Activated CD8-positive, alpha-beta T cell treated with anti-CD3 and anti-CD28 coated beads for 36 hours (primary cell): ENCODE measurements at regions not wholly inside any gene's neighbourhood (a gene's known extent, or its start where the extent isn't known, plus 50 kb on each side); places are given as distances from the start of the nearest gene placed in this dataset.
"Not testable (repeated sequence)": the region's sequence is repeated elsewhere in the genome, so short reads cannot be mapped to it uniquely, and the experiment has no call there.

Experiments used
- ATAC-seq: fragments of 200-7000 bp; cut with Tn5 transposase; one replicate; pipeline ENCODE4 v1.10.0; 2021; ENCODE audit warnings: mild to moderate bottlenecking, moderate library complexity
- CTCF ChIA-PET: fragments of 350-600 bp; sonication (Branson Sonifier 250); formaldehyde crosslinking; loops from one replicate; lab custom pipeline; 2021; ENCODE audit warnings: antibody characterized with exemption; lab: Charles Lee
- POLR2A ChIA-PET: fragments of 350-600 bp; sonication (Branson Sonifier 250); formaldehyde crosslinking; loops from one replicate; lab custom pipeline; 2021; ENCODE audit warnings: antibody characterized with exemption; lab: Charles Lee
- DNase-seq: peaks from one replicate; pipeline ENCODE4 v3.0.0-alpha.2; 2020
- H3K27ac Mint-ChIP-seq: one replicate; pipeline ENCODE4 v1.8.0; 2021; ENCODE audit warnings: mild to moderate bottlenecking, mixed read lengths
- H3K27me3 Mint-ChIP-seq: one replicate; pipeline ENCODE4 v1.8.0; 2021; ENCODE audit warnings: mixed read lengths
- H3K36me3 Mint-ChIP-seq: one replicate; pipeline ENCODE4 v1.8.0; 2021; ENCODE audit warnings: low read depth, mixed read lengths
- H3K4me1 Mint-ChIP-seq: one replicate; pipeline ENCODE4 v1.8.0; 2021; ENCODE audit warnings: low read depth, mixed read lengths
- H3K4me3 Mint-ChIP-seq: one replicate; pipeline ENCODE4 v1.8.0; 2021; ENCODE audit warnings: mild to moderate bottlenecking, moderate library complexity, mixed read lengths
- H3K9me3 Mint-ChIP-seq: one replicate; pipeline ENCODE4 v1.8.0; 2021; ENCODE audit warnings: mixed read lengths
- CTCF ChIP-seq: fragments of 200-600 bp; IDR thresholded peaks from one replicate; pipeline ENCODE4 v1.8.0; 2022; ENCODE audit warnings: antibody characterized with exemption, mild to moderate bottlenecking
- intact Hi-C: fragments of 100-400 bp; cut with micrococcal nuclease; formaldehyde crosslinking; loops from one replicate; pipeline ENCODE4 v1.10.0; 2022

- H3K4me1 Mint-ChIP-seq, POLR2A ChIA-PET, ATAC-seq: not testable (repeated sequence)
Observed at GRCh38 chr1:144140243-144140642, 168.5 kb upstream of the FAM72C start.

GRCh38 chr1:144105006-144105405 lies 133.2 kb upstream of the FAM72C start:
- H3K9me3 Mint-ChIP-seq, DNase-seq, POLR2A ChIA-PET, H3K27ac Mint-ChIP-seq, H3K36me3 Mint-ChIP-seq, H3K4me1 Mint-ChIP-seq, ATAC-seq, H3K4me3 Mint-ChIP-seq, intact Hi-C loops, H3K27me3 Mint-ChIP-seq, CTCF ChIA-PET: not testable (repeated sequence)

More at GRCh38 chr1:144140243-144140642, 168.5 kb upstream of the FAM72C start:
- H3K27ac Mint-ChIP-seq, H3K36me3 Mint-ChIP-seq, CTCF ChIA-PET, intact Hi-C loops, DNase-seq, H3K4me3 Mint-ChIP-seq, H3K9me3 Mint-ChIP-seq, H3K27me3 Mint-ChIP-seq: not testable (repeated sequence)

GRCh38 chr1:144104000-144104677 lies 132.4 kb upstream of the FAM72C start:
- peak; percentile 28 for DNase-seq
- H3K27me3 Mint-ChIP-seq, H3K4me1 Mint-ChIP-seq, H3K27ac Mint-ChIP-seq, ATAC-seq, intact Hi-C loops, H3K9me3 Mint-ChIP-seq, CTCF ChIA-PET, POLR2A ChIA-PET, H3K4me3 Mint-ChIP-seq, H3K36me3 Mint-ChIP-seq: not testable (repeated sequence)

- ATAC-seq: not testable (repeated sequence)
Observed at GRCh38 chr1:144103156-144103880, 131.5 kb upstream of the FAM72C start.

GRCh38 chr1:144102046-144102745 lies 130.4 kb upstream of the FAM72C start:
- intact Hi-C loops, ATAC-seq: not testable (repeated sequence)

More at GRCh38 chr1:144103156-144103880, 131.5 kb upstream of the FAM72C start:
- H3K9me3 Mint-ChIP-seq, POLR2A ChIA-PET, H3K4me3 Mint-ChIP-seq, H3K36me3 Mint-ChIP-seq, H3K4me1 Mint-ChIP-seq, H3K27me3 Mint-ChIP-seq, CTCF ChIA-PET, intact Hi-C loops, H3K27ac Mint-ChIP-seq: not testable (repeated sequence)
- DNase-seq: peak; percentile 38

GRCh38 chr1:144101397-144102045 lies 129.7 kb upstream of the FAM72C start:
- Mint-ChIP-seq H3K4me3 (no peak overlapping the region), H3K27ac (no peak overlapping the region), H3K9me3 (no peaks in the 10 kb centered on the region), H3K4me1 (no peaks in the 10 kb centered on the region), H3K27me3 (no peaks in the 10 kb centered on the region), H3K36me3 (no peaks in the 10 kb centered on the region)
- no peak for TF ChIP-seq CTCF
- intact Hi-C loops: no loop called here
- ATAC-seq (no peak), DNase-seq (peak; percentile 1)
- ChIA-PET POLR2A (no interaction called here), CTCF (no interaction called here)

More at GRCh38 chr1:144102046-144102745, 130.4 kb upstream of the FAM72C start:
- CTCF ChIA-PET, H3K36me3 Mint-ChIP-seq, H3K9me3 Mint-ChIP-seq, H3K4me3 Mint-ChIP-seq, POLR2A ChIA-PET, H3K4me1 Mint-ChIP-seq, H3K27ac Mint-ChIP-seq, H3K27me3 Mint-ChIP-seq: not testable (repeated sequence)
- DNase-seq: peak; percentile 2

- DNase-seq: peak; percentile 48
- H3K27ac Mint-ChIP-seq, CTCF ChIA-PET, H3K27me3 Mint-ChIP-seq, H3K4me1 Mint-ChIP-seq, H3K9me3 Mint-ChIP-seq, intact Hi-C loops, POLR2A ChIA-PET, ATAC-seq, H3K36me3 Mint-ChIP-seq: not testable (repeated sequence)
- peak overlapping the region; percentile 55 for H3K4me3 Mint-ChIP-seq
Observed at GRCh38 chr1:144077167-144077841, 105.5 kb upstream of the FAM72C start.

GRCh38 chr1:144076646-144077045 lies 104.9 kb upstream of the FAM72C start:
- POLR2A ChIA-PET, ATAC-seq, CTCF ChIA-PET, H3K4me1 Mint-ChIP-seq, H3K27ac Mint-ChIP-seq, H3K4me3 Mint-ChIP-seq, H3K36me3 Mint-ChIP-seq, intact Hi-C loops, H3K9me3 Mint-ChIP-seq, H3K27me3 Mint-ChIP-seq: not testable (repeated sequence)
- peak; percentile 2 for DNase-seq

GRCh38 chr1:144070394-144071053 lies 98.7 kb upstream of the FAM72C start:
- H3K9me3 Mint-ChIP-seq, DNase-seq, POLR2A ChIA-PET, intact Hi-C loops, H3K36me3 Mint-ChIP-seq, CTCF ChIA-PET, H3K27me3 Mint-ChIP-seq, H3K4me3 Mint-ChIP-seq, H3K27ac Mint-ChIP-seq, H3K4me1 Mint-ChIP-seq: not testable (repeated sequence)
- ATAC-seq: peak; percentile 20

- H3K4me1 Mint-ChIP-seq, H3K27ac Mint-ChIP-seq, H3K4me3 Mint-ChIP-seq, ATAC-seq, POLR2A ChIA-PET, H3K36me3 Mint-ChIP-seq, DNase-seq, intact Hi-C loops, CTCF ChIA-PET, H3K9me3 Mint-ChIP-seq, H3K27me3 Mint-ChIP-seq: not testable (repeated sequence)
Observed at GRCh38 chr1:144067042-144067441, 95.3 kb upstream of the FAM72C start.
